Gastrocnemius medialis (tissue), 4 donors: ENCODE measurements at regions not wholly inside any gene's neighbourhood (a gene's known extent, or its start where the extent isn't known, plus 50 kb on each side); places are given as distances from the start of the nearest gene placed in this dataset.
"Not testable (repeated sequence)": the region's sequence is repeated elsewhere in the genome, so short reads cannot be mapped to it uniquely, and the experiment has no call there.

Experiments
- ATAC-seq, 2 donors: fragments of 150-250 bp; one replicate each; pipeline ENCODE4 v1.9.1; 2016
- DNase-seq, 2 donors: peaks; one replicate each; pipeline ENCODE4 v3.0.0-alpha.2; 2019
- H3K27ac ChIP-seq, 4 donors: fragments of 200-600 bp; sonication (generic); 1 replicate in 1 of 4; 2 replicates in 3 of 4; pipeline ENCODE4 v1.5.1; 2016 to 2018; ENCODE audit warnings: mild to moderate bottlenecking in 2 of 4, moderate library complexity in 1 of 4
- H3K27me3 ChIP-seq, 3 donors: fragments of 200-600 bp; sonication (generic) in 2 of 3; 1 replicate in 1 of 3; 2 replicates in 2 of 3; pipeline versions ENCODE4 v1.5.1 to v1.6.0; 2016 to 2019; ENCODE audit warnings: mild to moderate bottlenecking in 1 of 3, moderate library complexity in 1 of 3
- H3K36me3 ChIP-seq, 2 donors: fragments of 200-600 bp; sonication (generic) in 1 of 2; one replicate each; pipeline ENCODE4 v1.5.1; 2017 to 2018
- H3K4me1 ChIP-seq, 2 donors: fragments of 200-600 bp; sonication (generic) in 1 of 2; one replicate each; pipeline ENCODE4 v1.5.1; 2016 to 2017; ENCODE audit warnings: mild to moderate bottlenecking in 2 of 2
- H3K4me3 ChIP-seq, 4 donors: fragments of 200-600 bp; sonication (generic) in 3 of 4; 1 replicate in 1 of 4; 2 replicates in 3 of 4; pipeline ENCODE4 v1.5.1; 2016 to 2019; ENCODE audit warnings: mild to moderate bottlenecking in 2 of 4
- H3K9me3 ChIP-seq, 3 donors: fragments of 200-600 bp; sonication (generic) in 2 of 3; 1 replicate in 1 of 3; 2 replicates in 2 of 3; pipeline ENCODE4 v1.5.1; 2016 to 2019
- CTCF ChIP-seq, 5 experiments: fragments of 450-650 bp in 3 of 5; fragments of 200-600 bp in 2 of 5; sonication (generic) in 2 of 5; IDR thresholded peaks in 4 of 5; conservative IDR thresholded peaks in 1 of 5; 1 replicate in 4 of 5; 2 replicates in 1 of 5; pipeline ENCODE4 v1.5.1; 2016 to 2019; ENCODE audit warnings: antibody characterized with exemption in 5 of 5, mild to moderate bottlenecking in 3 of 5, moderate library complexity in 3 of 5
- POLR2A ChIP-seq, 2 donors: fragments of 450-650 bp; IDR thresholded peaks; one replicate each; pipeline ENCODE4 v1.6.1; 2017; ENCODE audit warnings: antibody characterized with exemption in 2 of 2, mild to moderate bottlenecking in 2 of 2, moderate library complexity in 2 of 2
- in situ Hi-C, 4 donors: fragments of 200-750 bp; cut with MboI; loops; one replicate each; pipeline versions ENCODE4 v1.15.0 to v1.8.0; 2017; ENCODE audit warnings: low sequenced_read_pairs in 4 of 4
- intact Hi-C: fragments of 100-400 bp; cut with DNase I; formaldehyde crosslinking; loops from one replicate; pipeline ENCODE4 v1.15.1; 2023; ENCODE audit warnings: low total_unique reads

- ATAC-seq (no peak), DNase-seq (no peak)
- no peak for TF ChIP-seq CTCF (IDR thresholded peaks at IDR 0.05 in 4 of 5, conservative IDR thresholded peaks at IDR 0.05 in 1 of 5)
- no peak for TF ChIP-seq POLR2A (IDR thresholded peaks at IDR 0.05)
- Histone ChIP-seq H3K4me3 (no peak overlapping the region), H3K27me3 (no peaks in the 10 kb centered on the region), H3K36me3 (no peaks in the 10 kb centered on the region), H3K27ac (no peak overlapping the region), H3K4me1 (no peaks in the 10 kb centered on the region), H3K9me3 (no peaks in the 10 kb centered on the region)
- intact Hi-C loops, result no loop called here
- in situ Hi-C loops, result no loop called here
Measured at GRCh38 chr12:90449611-90450010, 505.4 kb downstream of the CCER1 start.

- intact Hi-C loops, H3K4me3 ChIP-seq, H3K9me3 ChIP-seq, H3K36me3 ChIP-seq, H3K27me3 ChIP-seq, H3K27ac ChIP-seq, H3K4me1 ChIP-seq, in situ Hi-C loops, DNase-seq, ATAC-seq: not testable (repeated sequence)
Measured at GRCh38 chr12:90443466-90443865, 511.5 kb downstream of the CCER1 start.

GRCh38 chr12:90441431-90441830 is 513.5 kb downstream of the CCER1 start:
- DNase-seq (no peak), ATAC-seq (no peak)
- Histone ChIP-seq H3K9me3 (no peaks in the 10 kb centered on the region), H3K4me3 (no peak overlapping the region), H3K27me3 (no peaks in the 10 kb centered on the region), H3K36me3 (no peaks in the 10 kb centered on the region), H3K4me1 (no peaks in the 10 kb centered on the region), H3K27ac (no peak overlapping the region)
- in situ Hi-C loops (no loop called here), intact Hi-C loops (no loop called here)
- TF ChIP-seq CTCF (IDR thresholded peaks at IDR 0.05 in 4 of 5, conservative IDR thresholded peaks at IDR 0.05 in 1 of 5) (no peak), POLR2A (IDR thresholded peaks at IDR 0.05) (no peak)

- in situ Hi-C loops, result no loop called here
- Histone ChIP-seq H3K4me3 (no peak overlapping the region), H3K9me3 (no peaks in the 10 kb centered on the region), H3K36me3 (no peaks in the 10 kb centered on the region), H3K4me1 (no peaks in the 10 kb centered on the region), H3K27me3 (no peaks in the 10 kb centered on the region), H3K27ac (peak overlapping the region in 1 of 4 donors; percentile 13)
- DNase-seq, result no peak
- intact Hi-C loops, result no loop called here
- ATAC-seq, result no peak
- TF ChIP-seq POLR2A (IDR thresholded peaks at IDR 0.05) (no peak), CTCF (IDR thresholded peaks at IDR 0.05 in 4 of 5, conservative IDR thresholded peaks at IDR 0.05 in 1 of 5) (no peak)
Measured at GRCh38 chr12:90428881-90429280, 526.1 kb downstream of the CCER1 start.

GRCh38 chr12:90428465-90428864 is 526.5 kb downstream of the CCER1 start:
- ATAC-seq, result peak; percentile 56 to 60
- Histone ChIP-seq H3K4me1 (no peaks in the 10 kb centered on the region), H3K4me3 (no peak overlapping the region), H3K27me3 (no peaks in the 10 kb centered on the region), H3K27ac (no peak overlapping the region), H3K9me3 (no peaks in the 10 kb centered on the region), H3K36me3 (no peaks in the 10 kb centered on the region)
- no peak for TF ChIP-seq CTCF (IDR thresholded peaks at IDR 0.05 in 4 of 5, conservative IDR thresholded peaks at IDR 0.05 in 1 of 5)
- no peak for TF ChIP-seq POLR2A (IDR thresholded peaks at IDR 0.05)
- DNase-seq, result peak in 1 of 2 donors; percentile 19
- in situ Hi-C loops, result no loop called here
- intact Hi-C loops, result no loop called here
